K562 (cell line): ENCODE measurements at regions not wholly inside any gene's neighbourhood (a gene's known extent, or its start where the extent isn't known, plus 50 kb on each side); places are given as distances from the start of the nearest gene placed in this dataset.

Experiments
- ATAC-seq: fragments of 200-7000 bp; cut with Tn5 transposase; 3 replicates; pipeline ENCODE4 v1.9.1; 2020; ENCODE audit warnings: moderate library complexity
- BruUV-seq: library from RNA; stranded (reverse); fragments of 400-500 nt; replicated peaks from 2 replicates; lab custom pipeline; 2021; lab: Mats Ljungman, UMichigan
- CTCF ChIA-PET: fragments of 300-600 bp; formaldehyde crosslinking; extraction: SDS; loops from one replicate; lab custom pipeline; 2021; ENCODE audit warnings: low intra/inter-chr PET ratio; lab: Yijun Ruan, JAX
- POLR2A ChIA-PET: fragments of 300-600, 350-650 bp; sonication (Branson Sonifier 250); formaldehyde crosslinking; extraction: SDS; loops from one replicate; lab custom pipeline; 2021; ENCODE audit warnings: antibody characterized with exemption, inconsistent platforms; lab: Yijun Ruan, JAX
- DNase-seq, 4 experiments: peaks; one replicate each; pipeline versions ENCODE4 v3.0.0 to v3.0.0-alpha.2; 2011 to 2018; ENCODE audit warnings: low spot score in 3 of 4, mixed read lengths in 3 of 4; ENCODE audit errors: extremely low read depth in 1 of 4
- FAIRE-seq: peaks from 2 replicates; lab custom pipeline; 2011; peaks lifted over from hg19 to GRCh38; lab: Jason Lieb, UNC
- H2AFZ ChIP-seq: 2 replicates; pipeline ENCODE4 v1.6.0; 2011; ENCODE audit warnings: low read depth, low read length, control low read depth, inconsistent platforms
- H3K27ac ChIP-seq: fragments of 200-600 bp; 3 replicates; pipeline ENCODE4 v1.8.0; 2011; ENCODE audit warnings: low read depth, mild to moderate bottlenecking, control low read depth, inconsistent platforms, low read length, moderate library complexity, mixed read lengths; ENCODE audit errors: extremely low read depth
- H3K27me3 ChIP-seq, 2 experiments: fragments of 300-600 bp in 1 of 2; 2 replicates in 1 of 2; 3 replicates in 1 of 2; pipeline versions ENCODE4 v1.6.0 to v1.8.0; 2011; ENCODE audit warnings: inconsistent platforms in 2 of 2, low read length in 2 of 2, mild to moderate bottlenecking in 1 of 2, mixed read lengths in 1 of 2, moderate library complexity in 1 of 2; ENCODE audit not compliant: control insufficient read depth in 2 of 2, insufficient read depth in 2 of 2
- H3K36me3 ChIP-seq: fragments of 300-600 bp; 3 replicates; pipeline ENCODE4 v1.8.0; 2011; ENCODE audit warnings: mild to moderate bottlenecking, low read length, inconsistent platforms; ENCODE audit not compliant: control insufficient read depth, insufficient read depth
- H3K4me1 ChIP-seq, 2 experiments: fragments of 200-600 bp in 1 of 2; replicated peaks in 1 of 2; 2 replicates in 1 of 2; 3 replicates in 1 of 2; pipeline versions ENCODE4 v1.5.1 to v1.8.0; 2011; ENCODE audit warnings: inconsistent platforms in 2 of 2, low read length in 2 of 2, mild to moderate bottlenecking in 1 of 2, mixed read lengths in 1 of 2, moderate library complexity in 1 of 2; ENCODE audit not compliant: control insufficient read depth in 2 of 2, insufficient read depth in 2 of 2
- H3K4me2 ChIP-seq: 2 replicates; pipeline ENCODE4 v1.6.1; 2011; ENCODE audit warnings: low read length, control low read depth, inconsistent platforms, mixed read lengths; ENCODE audit not compliant: insufficient read depth
- H3K4me3 ChIP-seq: fragments of 200-600 bp; sonication (generic), shearing (Covaris generic); 2 replicates; pipeline ENCODE4 v1.5.1; 2016; ENCODE audit warnings: control low read depth, inconsistent platforms
- H3K79me2 ChIP-seq: fragments of 200-600 bp; 3 replicates; pipeline ENCODE4 v1.8.0; 2011; ENCODE audit warnings: low read length, inconsistent platforms; ENCODE audit not compliant: control insufficient read depth, insufficient read depth
- H3K9ac ChIP-seq, 2 experiments: 2 replicates each; pipeline versions ENCODE4 v1.6.0 to v1.6.1; 2011; ENCODE audit warnings: low read depth in 2 of 2, low read length in 2 of 2, control low read depth in 1 of 2, inconsistent platforms in 1 of 2, mild to moderate bottlenecking in 1 of 2, mixed read lengths in 1 of 2; ENCODE audit not compliant: insufficient read depth in 1 of 2
- H3K9me1 ChIP-seq: one replicate; pipeline ENCODE4 v1.6.0; 2011; ENCODE audit warnings: inconsistent platforms, mild to moderate bottlenecking, low read length, moderate library complexity; ENCODE audit not compliant: control insufficient read depth, insufficient read depth
- H3K9me3 ChIP-seq: replicated peaks from 2 replicates; pipeline ENCODE4 v1.5.1; 2011; ENCODE audit warnings: low read depth, low read length, inconsistent platforms; ENCODE audit not compliant: control insufficient read depth, insufficient read depth
- H4K20me1 ChIP-seq: replicated peaks from 2 replicates; pipeline ENCODE4 v1.6.1; 2011; ENCODE audit warnings: low read length, inconsistent platforms, mixed read lengths; ENCODE audit not compliant: control insufficient read depth, insufficient read depth
- CHD1 ChIP-seq: fragments of 200-600 bp; sonication (generic); IDR thresholded peaks from one replicate; pipeline ENCODE4 v1.6.1; 2012; ENCODE audit warnings: mild to moderate bottlenecking, moderate library complexity, low read length, inconsistent platforms
- FOXP4 ChIP-seq: sonication (generic); formaldehyde crosslinking; IDR thresholded peaks from 2 replicates; pipeline ENCODE4 v1.8.0; 2022; ENCODE audit warnings: mild to moderate bottlenecking, missing genetic modification reagents, borderline replicate concordance
- KAT7 ChIP-seq: sonication (generic); formaldehyde crosslinking; IDR thresholded peaks from 2 replicates; pipeline ENCODE4 v1.8.0; 2022; ENCODE audit warnings: missing genetic modification reagents, mild to moderate bottlenecking, borderline replicate concordance
- MTA1 ChIP-seq: fragments of 450-650 bp; IDR thresholded peaks from 2 replicates; pipeline ENCODE4 v1.6.1; 2017; ENCODE audit warnings: borderline replicate concordance
- POLR2H ChIP-seq: IDR thresholded peaks from 2 replicates; pipeline ENCODE4 v1.6.1; 2016; ENCODE audit warnings: missing genetic modification characterization, low read depth, mild to moderate bottlenecking, control low read depth, missing compliant biosample characterization, moderate library complexity
- SPI1 ChIP-seq: IDR thresholded peaks from 2 replicates; pipeline ENCODE4 v1.6.1; 2011; ENCODE audit warnings: low read depth, low read length, control low read depth, borderline replicate concordance
- ZNF518B ChIP-seq: fragments of 250-450 bp; sonication (Bioruptor Pico); IDR thresholded peaks from 2 replicates; pipeline ENCODE4 v1.5.0; 2021; ENCODE audit warnings: mild to moderate bottlenecking, moderate library complexity
- WGBS: fragments of 100-300 bp; shearing (Covaris generic); methylation state at CpG from one replicate; pipeline ENCODE4 v1.1.6; 2016; ENCODE audit warnings: low coverage, mixed read lengths; ENCODE audit not compliant: insufficient coverage; ENCODE audit errors: missing lambda C conversion rate; 5-methylcytosine and 5-hydroxymethylcytosine counted together
- in situ Hi-C: fragments of 300-500 bp; cut with MboI; formaldehyde crosslinking; loops from 4 replicates; pipeline ENCODE4 v1.15.0; 2018; ENCODE audit warnings: inconsistent platforms, mixed read lengths
- intact Hi-C: fragments of 100-400 bp; cut with micrococcal nuclease; formaldehyde crosslinking; loops from 2 replicates; pipeline ENCODE4 v1.14.2; 2022

GRCh38 chr15:53840681-53841080, 81.2 kb upstream of the WDR72 start:
- no peak for FAIRE-seq
- in situ Hi-C loops: no loop called here
- intact Hi-C loops: no loop called here

More at GRCh38 chr15:53840681-53841080, 81.2 kb upstream of the WDR72 start:
- Histone ChIP-seq H3K4me3 (no peak overlapping the region), H4K20me1 (no peaks in the 10 kb centered on the region), H3K27ac (no peak overlapping the region), H2AFZ (no peak overlapping the region), H3K9me3 (no peaks in the 10 kb centered on the region), H3K4me2 (no peak overlapping the region), H3K27me3 (no peaks in the 10 kb centered on the region), H3K36me3 (no peaks in the 10 kb centered on the region), H3K9ac (no peak overlapping the region), H3K79me2 (no peaks in the 10 kb centered on the region), H3K4me1 (no peaks in the 10 kb centered on the region), H3K9me1 (no peaks in the 10 kb centered on the region)
- ChIA-PET POLR2A (no interaction called here), CTCF (no interaction called here)
- 0% methylated on average over 2 of the region's 2 CpGs for WGBS
- no peak for TF ChIP-seq FOXP4 (CRISPR knock-in tag)
- TF ChIP-seq CHD1: no peak
- TF ChIP-seq ZNF518B: no peak
- TF ChIP-seq SPI1: no peak
- no peak for TF ChIP-seq KAT7 (CRISPR knock-in tag)
- TF ChIP-seq MTA1: no peak
- TF ChIP-seq POLR2H: no peak
- no peak for ATAC-seq
- no TSS peak for BruUV-seq
- no peak for DNase-seq
